ENCODE measurements at regions not wholly inside any gene's neighbourhood (a gene's known extent, or its start where the extent isn't known, plus 50 kb on each side); places are given as distances from the start of the nearest gene placed in this dataset.

- DNase-seq (ENCODE audit: extremely low spot score, insufficient read length, low read depth): no peak
- FAIRE-seq: no peak
Observed at GRCh38 chr9:4435197-4435596, 55.1 kb upstream of the SLC1A1 start.

DNA sequence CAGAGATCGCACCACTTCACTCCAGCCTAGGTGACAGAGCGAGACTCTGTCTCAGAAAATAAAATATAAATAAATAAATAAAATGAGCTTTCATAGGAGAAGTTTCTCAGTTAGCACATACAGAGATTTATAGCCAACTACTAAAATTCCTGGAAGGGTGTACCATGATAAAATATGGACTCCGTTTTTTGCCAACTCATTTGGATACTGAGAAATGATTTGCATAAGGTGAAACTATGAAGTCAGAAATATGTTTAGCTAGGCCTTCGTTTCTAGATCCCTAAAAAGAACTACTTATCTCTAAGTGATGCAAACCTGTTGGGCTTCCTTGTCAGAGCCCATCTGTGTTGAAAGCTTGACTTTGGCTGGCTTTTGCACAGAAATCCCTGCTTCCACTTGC, 56.9 kb upstream of the SLC1A1 start:
- DNase-seq (ENCODE audit: extremely low spot score, insufficient read length, low read depth) (no peak), FAIRE-seq (peak; percentile 5)

DNA sequence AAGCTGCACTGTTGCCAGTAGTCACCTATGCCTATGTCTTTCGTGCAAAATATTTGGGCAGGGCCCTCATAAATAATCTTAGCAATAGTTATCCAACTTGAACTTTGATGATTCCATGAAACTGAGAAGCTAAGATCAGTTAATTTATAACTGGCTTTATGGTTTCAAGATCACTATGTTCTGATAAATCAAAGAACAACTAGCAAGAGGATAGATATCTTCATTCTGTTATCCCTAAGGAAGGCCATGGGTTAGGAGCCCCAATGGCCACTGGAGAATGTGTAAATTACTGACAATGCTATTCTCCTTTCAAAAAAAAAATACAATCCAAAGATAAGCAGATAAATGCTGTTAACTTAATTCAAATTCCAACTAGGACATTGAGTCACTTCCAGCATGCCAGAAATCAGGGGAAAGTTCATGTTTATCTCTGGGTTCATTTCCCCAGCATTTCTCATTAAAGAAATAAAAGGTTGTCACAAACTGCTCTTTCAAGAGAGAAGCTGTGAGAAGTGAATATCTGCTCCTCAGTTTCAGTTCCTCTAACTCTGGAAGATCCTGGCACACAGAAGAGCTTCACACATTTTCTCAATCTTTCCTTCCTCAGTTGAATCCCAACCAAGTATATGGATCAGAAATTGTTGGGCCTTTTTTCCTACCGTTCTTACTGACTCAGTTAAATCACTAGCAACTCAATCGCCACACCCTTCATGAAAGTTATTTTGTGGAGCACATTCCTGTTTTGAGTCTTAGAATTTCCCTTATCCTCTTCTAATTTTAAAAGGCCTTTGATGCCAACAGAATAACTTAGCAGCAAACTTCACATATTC, 59.6 kb upstream of the SLC1A1 start:
- peak; percentile 69 for FAIRE-seq
- no peak for DNase-seq (ENCODE audit: extremely low spot score, insufficient read length, low read depth)

DNA sequence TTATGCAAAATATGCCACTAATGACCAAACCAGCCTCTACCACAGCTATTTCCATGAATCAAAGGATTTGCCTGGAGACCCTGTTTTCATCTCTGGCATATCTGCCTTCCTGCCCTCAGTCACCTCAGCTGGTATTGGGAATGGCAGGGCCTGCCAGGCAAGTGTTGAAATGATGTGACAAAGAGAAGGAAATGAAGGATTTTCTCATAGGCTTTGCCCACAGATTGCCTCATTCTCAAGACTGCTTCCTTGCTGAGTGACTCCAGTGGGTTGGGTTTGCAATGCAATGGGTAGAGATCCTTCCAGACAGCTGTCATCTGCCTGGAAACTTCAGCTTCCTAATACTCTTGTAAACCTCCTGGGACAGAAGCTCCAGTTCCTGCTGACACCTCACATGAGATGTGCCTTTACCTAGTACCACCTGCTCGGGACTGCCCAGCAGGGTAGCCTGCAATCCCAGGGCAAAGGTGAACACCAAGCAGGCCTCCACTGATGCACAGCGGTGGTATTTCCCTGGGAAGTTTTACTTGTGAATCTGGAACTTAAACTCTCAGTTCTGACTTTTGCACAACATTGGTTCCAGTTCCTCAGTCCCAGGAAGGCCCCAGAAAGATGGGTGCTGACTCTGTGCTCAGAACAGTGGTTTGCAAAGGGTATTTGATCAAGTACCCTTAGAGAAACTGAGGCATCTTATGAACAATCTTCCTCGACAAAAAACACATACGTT, 64.8 kb upstream of the SLC1A1 start:
- FAIRE-seq: peak; percentile 60
- DNase-seq (ENCODE audit: extremely low spot score, insufficient read length, low read depth): no peak

GRCh38 chr9:4424891-4425290, 65.4 kb upstream of the SLC1A1 start:
- FAIRE-seq: no peak
- no peak for DNase-seq (ENCODE audit: extremely low spot score, insufficient read length, low read depth)

GRCh38 chr9:4424038-4424437, 66.2 kb upstream of the SLC1A1 start:
- FAIRE-seq (no peak), DNase-seq (ENCODE audit: extremely low spot score, insufficient read length, low read depth) (no peak)

- FAIRE-seq (no peak), DNase-seq (ENCODE audit: extremely low spot score, insufficient read length, low read depth) (no peak)
Observed at GRCh38 chr9:4423207-4423610, 67.1 kb upstream of the SLC1A1 start.

- DNase-seq (ENCODE audit: extremely low spot score, insufficient read length, low read depth): no peak
- peak; percentile 85 for FAIRE-seq
Observed at GRCh38 chr9:4422495-4422894, 67.8 kb upstream of the SLC1A1 start.

- FAIRE-seq (peak; percentile 33), DNase-seq (ENCODE audit: extremely low spot score, insufficient read length, low read depth) (no peak)
Observed at GRCh38 chr9:4421847-4422246, 68.4 kb upstream of the SLC1A1 start.

DNA sequence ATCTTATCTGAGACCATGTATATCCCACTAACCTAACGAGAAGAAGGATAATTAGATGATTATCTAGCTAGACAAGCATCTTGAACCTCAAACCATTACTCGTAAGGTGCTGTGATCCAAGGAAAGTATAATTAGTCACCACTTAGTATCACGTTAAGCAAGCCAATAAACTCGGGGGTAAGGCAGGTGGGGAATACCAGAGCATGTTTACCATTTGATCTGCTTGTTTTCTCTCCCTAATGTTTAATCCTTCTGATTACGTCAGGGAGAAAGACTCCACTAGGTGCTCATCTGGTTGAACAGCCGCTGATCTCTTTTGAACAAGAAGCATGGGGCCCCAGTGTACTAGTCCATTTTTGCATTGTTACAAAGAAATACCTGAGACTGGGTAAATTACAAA, 69.9 kb upstream of the SLC1A1 start:
- FAIRE-seq: no peak
- DNase-seq (ENCODE audit: extremely low spot score, insufficient read length, low read depth): no peak

- no peak for DNase-seq (ENCODE audit: extremely low spot score, insufficient read length, low read depth)
- FAIRE-seq: no peak
Observed at GRCh38 chr9:4417578-4418325, 72.5 kb upstream of the SLC1A1 start.

DNA sequence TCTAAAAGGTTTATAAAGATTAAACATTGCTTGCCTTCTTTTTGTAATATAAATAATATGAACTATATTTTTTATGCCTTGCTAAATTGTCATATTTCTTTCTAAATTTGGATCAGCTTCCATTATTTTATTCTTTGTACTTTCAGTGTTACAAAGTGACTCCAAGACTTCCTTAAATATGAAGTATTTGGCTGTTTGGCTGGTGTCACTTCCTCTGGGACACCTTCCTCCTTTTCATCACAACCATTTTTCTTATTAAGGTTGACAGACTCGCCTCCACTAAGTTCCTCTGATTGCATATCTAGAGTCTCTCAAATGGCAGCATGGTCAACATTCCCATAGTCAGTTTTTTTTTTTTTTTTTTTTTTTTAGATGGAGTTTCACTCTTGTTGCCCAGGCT, 73.8 kb upstream of the SLC1A1 start:
- DNase-seq (ENCODE audit: extremely low spot score, insufficient read length, low read depth) (no peak), FAIRE-seq (no peak)

DNA sequence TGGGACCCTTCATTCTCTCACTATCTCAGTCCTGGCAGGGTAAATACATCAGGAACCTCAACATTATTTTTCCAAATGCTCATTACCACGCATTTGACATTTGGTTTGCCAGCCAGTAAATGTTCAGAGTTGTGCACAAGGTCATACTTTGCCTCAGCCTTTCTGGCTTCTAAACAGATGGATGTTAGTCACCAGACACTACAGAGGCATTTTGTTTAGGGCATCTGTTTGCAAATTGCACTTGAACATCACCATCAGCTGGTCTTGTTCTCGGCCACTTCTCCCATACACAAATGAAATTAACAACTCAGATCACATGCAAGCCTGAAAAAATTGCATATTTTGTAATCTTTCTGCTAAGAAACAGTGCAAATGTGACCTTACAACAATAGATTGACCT, 75.0 kb upstream of the SLC1A1 start:
- DNase-seq (ENCODE audit: extremely low spot score, insufficient read length, low read depth) (no peak), FAIRE-seq (no peak)

- FAIRE-seq (no peak), DNase-seq (ENCODE audit: extremely low spot score, insufficient read length, low read depth) (no peak)
Observed at GRCh38 chr9:4413856-4414255, 76.4 kb upstream of the SLC1A1 start.

DNA sequence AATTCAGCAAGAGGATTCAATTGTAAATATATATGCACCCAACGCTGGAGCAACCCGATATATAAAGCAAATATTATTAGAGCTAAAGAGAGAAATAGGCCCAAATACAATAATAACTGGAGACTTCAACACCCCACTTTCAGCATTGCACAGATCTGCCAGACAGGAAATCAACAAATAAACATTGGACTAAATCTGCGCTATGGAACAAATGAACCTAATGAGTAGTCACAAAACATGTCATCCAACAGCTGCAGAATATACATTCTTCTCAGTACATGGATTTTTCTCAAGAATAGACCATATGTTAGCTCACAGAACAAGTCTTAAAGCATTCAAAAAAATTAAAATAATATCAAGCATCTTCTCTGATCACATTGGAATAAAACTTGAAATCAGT, 86.1 kb upstream of the SLC1A1 start:
- DNase-seq (ENCODE audit: extremely low spot score, insufficient read length, low read depth) (no peak), FAIRE-seq (peak; percentile 21)

- DNase-seq (ENCODE audit: extremely low spot score, insufficient read length, low read depth) (no peak), FAIRE-seq (no peak)
Observed at GRCh38 chr9:4402501-4402900, 87.8 kb upstream of the SLC1A1 start.

GRCh38 chr9:4400731-4401130, 89.5 kb upstream of the SLC1A1 start:
- DNase-seq (ENCODE audit: extremely low spot score, insufficient read length, low read depth) (no peak), FAIRE-seq (no peak)

DNA sequence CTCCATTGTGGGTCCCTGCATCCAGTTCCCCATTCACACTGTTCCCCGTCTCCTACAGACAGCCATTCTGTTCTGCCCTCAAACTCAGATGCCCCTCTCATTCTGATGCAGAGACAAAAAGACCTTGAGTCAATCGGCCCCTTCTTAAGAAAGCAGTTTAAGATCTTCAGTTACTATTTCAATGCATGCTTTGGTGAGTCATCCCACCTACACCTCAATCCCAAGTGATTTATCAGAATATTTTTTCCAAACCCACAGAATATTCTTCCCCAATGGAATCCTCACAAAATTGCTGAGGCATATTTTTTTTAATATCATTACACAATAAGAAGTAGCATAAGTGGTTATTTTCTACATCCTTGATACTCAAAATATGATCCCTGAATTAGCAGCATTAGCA, 92.4 kb upstream of the SLC1A1 start:
- FAIRE-seq: no peak
- no peak for DNase-seq (ENCODE audit: extremely low spot score, insufficient read length, low read depth)

- DNase-seq (ENCODE audit: extremely low spot score, insufficient read length, low read depth) (no peak), FAIRE-seq (no peak)
Observed at GRCh38 chr9:4393806-4394523, 94.1 kb upstream of the GLIS3 start.

DNA sequence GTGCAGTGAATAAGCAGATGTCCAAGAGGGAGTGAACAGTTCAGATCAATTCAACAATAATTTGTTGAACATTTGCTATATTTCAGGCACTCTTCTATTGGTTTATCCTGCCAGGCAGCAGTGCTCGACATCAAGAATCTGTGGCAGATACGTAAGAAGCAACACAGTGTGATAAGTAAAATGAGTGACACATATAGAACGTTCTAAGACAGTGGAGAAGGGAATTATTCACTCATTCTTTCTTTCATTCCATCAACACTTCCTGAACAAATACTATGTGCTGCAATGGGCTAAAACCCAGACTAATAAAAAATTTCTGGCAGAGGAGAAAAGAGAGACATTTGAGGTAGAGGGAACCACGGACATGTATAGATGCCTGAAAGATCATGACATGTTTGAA, 89.9 kb upstream of the GLIS3 start:
- FAIRE-seq (no peak), DNase-seq (ENCODE audit: extremely low spot score, insufficient read length, low read depth) (no peak)

All from GM18507 (cell line).